ENCODE measurements at regions not wholly inside any gene's neighbourhood (a gene's known extent, or its start where the extent isn't known, plus 50 kb on each side); places are given as distances from the start of the nearest gene placed in this dataset.

- Mint-ChIP-seq H3K4me3 (no peak overlapping the region), H3K36me3 (no peaks in the 10 kb centered on the region), H3K4me1 (peaks cover 6 to 15% (median 12%) of the 10 kb centered on the region in 4 donors), H3K27ac (no peak overlapping the region), H3K27me3 (no peaks in the 10 kb centered on the region), H3K9me3 (peaks cover 0 to 7% (median 0%) of the 10 kb centered on the region in 8 donors)
- DNase-seq, result no peak
- ChIA-PET POLR2A (ENCODE audit: partially characterized antibody) (no interaction called here), CTCF (ENCODE audit: partially characterized antibody) (no interaction called here)
- Histone ChIP-seq H3K27me3 (ENCODE audit: insufficient read depth, low read length) (no peaks in the 10 kb centered on the region), H3K27ac (ENCODE audit: low read depth, low read length) (no peak overlapping the region), H3K4me3 (ENCODE audit: low read length in 2 of 2) (no peak overlapping the region), H3K9me3 (ENCODE audit: control insufficient read depth in 1 of 2, low read length in 2 of 2) (peaks cover 0 to 4% of the 10 kb centered on the region in 2 donors), H3K36me3 (ENCODE audit: insufficient read depth, low read length) (no peaks in the 10 kb centered on the region), H3K4me1 (ENCODE audit: insufficient read depth, low read length) (peaks cover 6% of the 10 kb centered on the region)
- intact Hi-C loops (cut with micrococcal nuclease), result no loop called here
Observed at GRCh38 chr11:104649002-104649401, 249.3 kb downstream of the CASP12 start.

GRCh38 chr11:104645261-104646222 is 252.7 kb downstream of the CASP12 start:
- Histone ChIP-seq H3K9me3 (ENCODE audit: control insufficient read depth in 1 of 2, low read length in 2 of 2) (peaks cover 0 to 3% of the 10 kb centered on the region in 2 donors), H3K4me3 (ENCODE audit: low read length in 2 of 2) (no peak overlapping the region), H3K27me3 (ENCODE audit: insufficient read depth, low read length) (no peaks in the 10 kb centered on the region), H3K36me3 (ENCODE audit: insufficient read depth, low read length) (no peaks in the 10 kb centered on the region), H3K27ac (ENCODE audit: low read depth, low read length) (no peak overlapping the region), H3K4me1 (ENCODE audit: insufficient read depth, low read length) (no peaks in the 10 kb centered on the region)
- peaks cover 0 to 6% (median 1%) of the 10 kb centered on the region in 4 donors for H3K4me1 Mint-ChIP-seq
- POLR2A ChIA-PET (ENCODE audit: partially characterized antibody), result no interaction called here
- H3K4me3 Mint-ChIP-seq, result no peak overlapping the region
- no peak for DNase-seq
- no peaks in the 10 kb centered on the region for H3K27me3 Mint-ChIP-seq
- CTCF ChIA-PET (ENCODE audit: partially characterized antibody), result no interaction called here
- H3K9me3 Mint-ChIP-seq, result peaks cover 0 to 7% (median 0%) of the 10 kb centered on the region in 8 donors
- H3K36me3 Mint-ChIP-seq, result no peaks in the 10 kb centered on the region
- intact Hi-C loops (cut with micrococcal nuclease), result no loop called here
- peak overlapping the region in 1 of 7 donors; percentile 8 for H3K27ac Mint-ChIP-seq

- Mint-ChIP-seq H3K27me3 (no peaks in the 10 kb centered on the region), H3K27ac (no peak overlapping the region), H3K4me1 (peaks cover 0 to 3% (median 0%) of the 10 kb centered on the region in 4 donors), H3K36me3 (no peaks in the 10 kb centered on the region), H3K4me3 (no peak overlapping the region), H3K9me3 (peaks cover 0 to 3% (median 0%) of the 10 kb centered on the region in 8 donors)
- DNase-seq, result no peak
- H3K27me3 ChIP-seq (ENCODE audit: insufficient read depth, low read length), result no peaks in the 10 kb centered on the region
- H3K4me1 ChIP-seq (ENCODE audit: insufficient read depth, low read length), result no peaks in the 10 kb centered on the region
- ChIA-PET CTCF (ENCODE audit: partially characterized antibody) (no interaction called here), POLR2A (ENCODE audit: partially characterized antibody) (no interaction called here)
- H3K27ac ChIP-seq (ENCODE audit: low read depth, low read length), result no peak overlapping the region
- no peaks in the 10 kb centered on the region for H3K36me3 ChIP-seq (ENCODE audit: insufficient read depth, low read length)
- intact Hi-C loops (cut with micrococcal nuclease), result no loop called here
- no peaks in the 10 kb centered on the region for H3K9me3 ChIP-seq (ENCODE audit: control insufficient read depth in 1 of 2, low read length in 2 of 2)
- H3K4me3 ChIP-seq (ENCODE audit: low read length in 2 of 2), result no peak overlapping the region
Observed at GRCh38 chr11:104637662-104638170, 260.5 kb downstream of the CASP12 start.

GRCh38 chr11:104633226-104633625 is 265.0 kb downstream of the CASP12 start:
- ChIA-PET POLR2A (ENCODE audit: partially characterized antibody) (no interaction called here), CTCF (ENCODE audit: partially characterized antibody) (no interaction called here)
- intact Hi-C loops (cut with micrococcal nuclease), result no loop called here
- no peaks in the 10 kb centered on the region for H3K9me3 ChIP-seq (ENCODE audit: control insufficient read depth in 1 of 2, low read length in 2 of 2)
- Mint-ChIP-seq H3K9me3 (peaks cover 0 to 3% (median 0%) of the 10 kb centered on the region in 8 donors), H3K4me3 (no peak overlapping the region), H3K27ac (no peak overlapping the region), H3K36me3 (no peaks in the 10 kb centered on the region), H3K27me3 (no peaks in the 10 kb centered on the region), H3K4me1 (peaks cover 0 to 2% (median 0%) of the 10 kb centered on the region in 4 donors)
- H3K4me3 ChIP-seq (ENCODE audit: low read length in 2 of 2), result no peak overlapping the region
- no peaks in the 10 kb centered on the region for H3K36me3 ChIP-seq (ENCODE audit: insufficient read depth, low read length)
- H3K27ac ChIP-seq (ENCODE audit: low read depth, low read length), result no peak overlapping the region
- no peaks in the 10 kb centered on the region for H3K27me3 ChIP-seq (ENCODE audit: insufficient read depth, low read length)
- DNase-seq, result no peak
- H3K4me1 ChIP-seq (ENCODE audit: insufficient read depth, low read length), result no peaks in the 10 kb centered on the region

GRCh38 chr11:104630352-104630751 is 267.9 kb downstream of the CASP12 start:
- no peaks in the 10 kb centered on the region for H3K9me3 ChIP-seq (ENCODE audit: control insufficient read depth in 1 of 2, low read length in 2 of 2)
- no peaks in the 10 kb centered on the region for H3K27me3 ChIP-seq (ENCODE audit: insufficient read depth, low read length)
- CTCF ChIA-PET (ENCODE audit: partially characterized antibody), result no interaction called here
- no peaks in the 10 kb centered on the region for H3K4me1 ChIP-seq (ENCODE audit: insufficient read depth, low read length)
- no peaks in the 10 kb centered on the region for H3K4me1 Mint-ChIP-seq
- intact Hi-C loops (cut with micrococcal nuclease), result no loop called here
- H3K9me3 Mint-ChIP-seq, result peaks cover 0 to 3% (median 0%) of the 10 kb centered on the region in 8 donors
- DNase-seq, result no peak
- H3K27ac ChIP-seq (ENCODE audit: low read depth, low read length), result no peak overlapping the region
- no peak overlapping the region for H3K4me3 ChIP-seq (ENCODE audit: low read length in 2 of 2)
- no peak overlapping the region for H3K27ac Mint-ChIP-seq
- H3K36me3 Mint-ChIP-seq, result no peaks in the 10 kb centered on the region
- no peak overlapping the region for H3K4me3 Mint-ChIP-seq
- H3K36me3 ChIP-seq (ENCODE audit: insufficient read depth, low read length), result no peaks in the 10 kb centered on the region
- POLR2A ChIA-PET (ENCODE audit: partially characterized antibody), result no interaction called here
- H3K27me3 Mint-ChIP-seq, result no peaks in the 10 kb centered on the region

GRCh38 chr11:104625246-104625645 is 273.0 kb downstream of the CASP12 start:
- ChIA-PET POLR2A (ENCODE audit: partially characterized antibody) (no interaction called here), CTCF (ENCODE audit: partially characterized antibody) (no interaction called here)
- no peaks in the 10 kb centered on the region for H3K27me3 ChIP-seq (ENCODE audit: insufficient read depth, low read length)
- DNase-seq, result no peak
- no peaks in the 10 kb centered on the region for H3K27me3 Mint-ChIP-seq
- intact Hi-C loops (cut with micrococcal nuclease), result no loop called here
- H3K4me1 ChIP-seq (ENCODE audit: insufficient read depth, low read length), result no peaks in the 10 kb centered on the region
- H3K4me3 Mint-ChIP-seq, result no peak overlapping the region
- peaks cover 0 to 13% (median 5%) of the 10 kb centered on the region in 4 donors for H3K4me1 Mint-ChIP-seq
- no peaks in the 10 kb centered on the region for H3K9me3 Mint-ChIP-seq
- no peak overlapping the region for H3K4me3 ChIP-seq (ENCODE audit: low read length in 2 of 2)
- no peaks in the 10 kb centered on the region for H3K9me3 ChIP-seq (ENCODE audit: control insufficient read depth in 1 of 2, low read length in 2 of 2)
- H3K36me3 Mint-ChIP-seq, result no peaks in the 10 kb centered on the region
- no peaks in the 10 kb centered on the region for H3K36me3 ChIP-seq (ENCODE audit: insufficient read depth, low read length)
- H3K27ac Mint-ChIP-seq, result no peak overlapping the region
- H3K27ac ChIP-seq (ENCODE audit: low read depth, low read length), result no peak overlapping the region

- intact Hi-C loops (cut with micrococcal nuclease), result no loop called here
- Mint-ChIP-seq H3K27ac (no peak overlapping the region), H3K4me3 (no peak overlapping the region), H3K9me3 (no peaks in the 10 kb centered on the region), H3K36me3 (no peaks in the 10 kb centered on the region), H3K27me3 (no peaks in the 10 kb centered on the region), H3K4me1 (peaks cover 0 to 13% (median 5%) of the 10 kb centered on the region in 4 donors)
- DNase-seq, result no peak
- H3K27me3 ChIP-seq (ENCODE audit: insufficient read depth, low read length), result no peaks in the 10 kb centered on the region
- H3K36me3 ChIP-seq (ENCODE audit: insufficient read depth, low read length), result no peaks in the 10 kb centered on the region
- H3K4me1 ChIP-seq (ENCODE audit: insufficient read depth, low read length), result no peaks in the 10 kb centered on the region
- H3K4me3 ChIP-seq (ENCODE audit: low read length in 2 of 2), result no peak overlapping the region
- CTCF ChIA-PET (ENCODE audit: partially characterized antibody), result interaction anchor here (1.2 kb wide), 1 partner anchor 322 kb away, joined by 4 read pairs; no protein-coding TSS in a partner anchor
- no peaks in the 10 kb centered on the region for H3K9me3 ChIP-seq (ENCODE audit: control insufficient read depth in 1 of 2, low read length in 2 of 2)
- POLR2A ChIA-PET (ENCODE audit: partially characterized antibody), result interaction anchor here (1.1 kb wide), 1 partner anchor 15 kb away, joined by 3 read pairs; no protein-coding TSS in a partner anchor
- H3K27ac ChIP-seq (ENCODE audit: low read depth, low read length), result no peak overlapping the region
Observed at GRCh38 chr11:104624021-104624420, 274.2 kb downstream of the CASP12 start.
